KMS-11 (cell line): ENCODE measurements at regions not wholly inside any gene's neighbourhood (a gene's known extent, or its start where the extent isn't known, plus 50 kb on each side); places are given as distances from the start of the nearest gene placed in this dataset.

Experiments
- H2AFZ ChIP-seq: fragments of 200-600 bp; sonication (generic); 2 replicates; pipeline ENCODE4 v1.6.1; 2016; ENCODE audit warnings: antibody characterized with exemption, mixed run types, low read depth
- H3K27ac ChIP-seq: fragments of 200-600 bp; sonication (generic); 2 replicates; pipeline ENCODE4 v1.6.1; 2016; ENCODE audit warnings: mild to moderate bottlenecking, mixed run types
- H3K27me3 ChIP-seq: fragments of 200-600 bp; sonication (generic); 2 replicates; pipeline ENCODE4 v1.6.1; 2017; ENCODE audit warnings: mild to moderate bottlenecking, low read depth, mixed run types, moderate library complexity; ENCODE audit not compliant: insufficient read depth
- H3K36me3 ChIP-seq: fragments of 200-600 bp; sonication (generic); 2 replicates; pipeline ENCODE4 v1.6.1; 2017; ENCODE audit warnings: mild to moderate bottlenecking, mixed run types; ENCODE audit not compliant: insufficient read depth
- H3K4me1 ChIP-seq: fragments of 200-600 bp; sonication (generic); 2 replicates; pipeline ENCODE4 v1.6.1; 2016; ENCODE audit warnings: mild to moderate bottlenecking, low read depth, mixed run types; ENCODE audit not compliant: poor library complexity, severe bottlenecking
- H3K4me2 ChIP-seq: fragments of 200-600 bp; sonication (generic); 2 replicates; pipeline ENCODE4 v1.7.0; 2016; ENCODE audit warnings: mild to moderate bottlenecking, mixed run types
- H3K4me3 ChIP-seq: fragments of 200-600 bp; sonication (generic); IDR thresholded peaks from 2 replicates; pipeline ENCODE4 v1.6.1; 2017; ENCODE audit warnings: low read depth, low read length, mixed read lengths; ENCODE audit not compliant: insufficient read depth
- H3K79me2 ChIP-seq: fragments of 200-600 bp; sonication (generic); 2 replicates; pipeline ENCODE4 v1.6.1; 2016; ENCODE audit warnings: low read depth, mixed run types; ENCODE audit not compliant: insufficient read depth
- H3K9ac ChIP-seq: fragments of 200-600 bp; sonication (generic); 2 replicates; pipeline ENCODE4 v1.6.1; 2016; ENCODE audit warnings: mild to moderate bottlenecking, mixed run types
- H4K20me1 ChIP-seq: fragments of 200-600 bp; sonication (generic); 2 replicates; pipeline ENCODE4 v1.6.1; 2016; ENCODE audit warnings: mild to moderate bottlenecking, mixed run types; ENCODE audit not compliant: insufficient read depth
- CTCF ChIP-seq: fragments of 200-600 bp; sonication (generic); conservative IDR thresholded peaks from 2 replicates; pipeline ENCODE4 v1.6.1; 2017; ENCODE audit warnings: low read depth, mild to moderate bottlenecking, antibody characterized with exemption, low read length, moderate library complexity, mixed read lengths

- no peak for TF ChIP-seq CTCF
- H3K4me2 ChIP-seq = no peak overlapping the region
- no peak overlapping the region for H3K9ac ChIP-seq
- H3K4me3 ChIP-seq = no peak overlapping the region
- no peaks in the 10 kb centered on the region for H3K36me3 ChIP-seq
- no peaks in the 10 kb centered on the region for H3K27me3 ChIP-seq
- no peak overlapping the region for H2AFZ ChIP-seq
- no peaks in the 10 kb centered on the region for H3K4me1 ChIP-seq
- no peaks in the 10 kb centered on the region for H3K79me2 ChIP-seq
- H3K27ac ChIP-seq = no peak overlapping the region
- no peaks in the 10 kb centered on the region for H4K20me1 ChIP-seq
These were observed 151.2 kb downstream of the UNC5CL start for GRCh38 chr6:40887792-40888340.

- no peaks in the 10 kb centered on the region for H3K27me3 ChIP-seq
- TF ChIP-seq CTCF = no peak
- H3K36me3 ChIP-seq = no peaks in the 10 kb centered on the region
- no peak overlapping the region for H2AFZ ChIP-seq
- H3K4me3 ChIP-seq = no peak overlapping the region
- no peaks in the 10 kb centered on the region for H4K20me1 ChIP-seq
- H3K79me2 ChIP-seq = no peaks in the 10 kb centered on the region
- H3K9ac ChIP-seq = no peak overlapping the region
- H3K4me1 ChIP-seq = no peaks in the 10 kb centered on the region
- H3K4me2 ChIP-seq = no peak overlapping the region
- H3K27ac ChIP-seq = no peak overlapping the region
These were observed 151.8 kb downstream of the UNC5CL start for GRCh38 chr6:40887079-40887791.

GRCh38 chr6:40885139-40885774, 153.8 kb downstream of the UNC5CL start:
- no peak overlapping the region for H3K4me2 ChIP-seq
- H3K9ac ChIP-seq = no peak overlapping the region
- no peak overlapping the region for H3K27ac ChIP-seq
- H3K4me1 ChIP-seq = no peaks in the 10 kb centered on the region
- H3K4me3 ChIP-seq = no peak overlapping the region
- TF ChIP-seq CTCF = no peak
- no peaks in the 10 kb centered on the region for H3K27me3 ChIP-seq
- H2AFZ ChIP-seq = no peak overlapping the region
- no peaks in the 10 kb centered on the region for H4K20me1 ChIP-seq
- no peaks in the 10 kb centered on the region for H3K36me3 ChIP-seq
- H3K79me2 ChIP-seq = no peaks in the 10 kb centered on the region

- Histone ChIP-seq H3K27me3 (no peaks in the 10 kb centered on the region), H4K20me1 (no peaks in the 10 kb centered on the region), H3K4me3 (no peak overlapping the region), H3K9ac (no peak overlapping the region), H2AFZ (no peak overlapping the region), H3K4me1 (no peaks in the 10 kb centered on the region), H3K79me2 (no peaks in the 10 kb centered on the region), H3K4me2 (no peak overlapping the region), H3K27ac (no peak overlapping the region), H3K36me3 (no peaks in the 10 kb centered on the region)
- no peak for TF ChIP-seq CTCF
These were observed 156.6 kb downstream of the UNC5CL start for GRCh38 chr6:40882323-40882997.
